ENCODE measurements at regions not wholly inside any gene's neighbourhood (a gene's known extent, or its start where the extent isn't known, plus 50 kb on each side); places are given as distances from the start of the nearest gene placed in this dataset.
A peak's percentile ranks its signal among the peaks of the same experiment; 100 is the strongest.

GRCh38 chr1:143691971-143692529, 279.7 kb downstream of the FAM72C start:
- no peak for TF ChIP-seq OSR1 (CRISPR knock-in tag; IDR thresholded peaks at IDR 0.05)
- TF ChIP-seq ISL1 (CRISPR knock-in tag; IDR thresholded peaks at IDR 0.05), result no peak
- no peak for TF ChIP-seq ZNF8 (CRISPR knock-in tag; IDR thresholded peaks at IDR 0.05)
- TF ChIP-seq TOX (CRISPR knock-in tag; IDR thresholded peaks at IDR 0.05; ENCODE audit: borderline replicate concordance), result no peak
- no peak for TF ChIP-seq CSRNP3 (CRISPR knock-in tag; IDR thresholded peaks at IDR 0.05)
- no peak for TF ChIP-seq ZC3H10 (CRISPR knock-in tag; IDR thresholded peaks at IDR 0.05)
- ATAC-seq, result peak; percentile 56

- TF ChIP-seq OSR1 (CRISPR knock-in tag; IDR thresholded peaks at IDR 0.05) (no peak), GLIS3 (CRISPR knock-in tag; IDR thresholded peaks at IDR 0.05) (no peak), SNAI2 (CRISPR knock-in tag; IDR thresholded peaks at IDR 0.05) (no peak), ZNF8 (CRISPR knock-in tag; IDR thresholded peaks at IDR 0.05) (no peak), CSDC2 (CRISPR knock-in tag; IDR thresholded peaks at IDR 0.05) (no peak), ZNF70 (CRISPR knock-in tag; IDR thresholded peaks at IDR 0.05) (no peak), ZNF565 (CRISPR knock-in tag; conservative IDR thresholded peaks at IDR 0.05; ENCODE audit: low read depth) (no peak), ISL1 (CRISPR knock-in tag; IDR thresholded peaks at IDR 0.05) (no peak), CSRNP3 (CRISPR knock-in tag; IDR thresholded peaks at IDR 0.05) (no peak), ZC3H10 (CRISPR knock-in tag; IDR thresholded peaks at IDR 0.05) (no peak), BACH2 (CRISPR knock-in tag; IDR thresholded peaks at IDR 0.05; ENCODE audit: borderline replicate concordance) (no peak), TCF4 (CRISPR knock-in tag; IDR thresholded peaks at IDR 0.05; ENCODE audit: borderline replicate concordance) (no peak), PPARA (CRISPR knock-in tag; IDR thresholded peaks at IDR 0.05; ENCODE audit: borderline replicate concordance) (no peak), ESRRG (CRISPR knock-in tag; IDR thresholded peaks at IDR 0.05) (no peak), ZFP30 (CRISPR knock-in tag; IDR thresholded peaks at IDR 0.05) (no peak)
- TF ChIP-seq, protein P1, sequence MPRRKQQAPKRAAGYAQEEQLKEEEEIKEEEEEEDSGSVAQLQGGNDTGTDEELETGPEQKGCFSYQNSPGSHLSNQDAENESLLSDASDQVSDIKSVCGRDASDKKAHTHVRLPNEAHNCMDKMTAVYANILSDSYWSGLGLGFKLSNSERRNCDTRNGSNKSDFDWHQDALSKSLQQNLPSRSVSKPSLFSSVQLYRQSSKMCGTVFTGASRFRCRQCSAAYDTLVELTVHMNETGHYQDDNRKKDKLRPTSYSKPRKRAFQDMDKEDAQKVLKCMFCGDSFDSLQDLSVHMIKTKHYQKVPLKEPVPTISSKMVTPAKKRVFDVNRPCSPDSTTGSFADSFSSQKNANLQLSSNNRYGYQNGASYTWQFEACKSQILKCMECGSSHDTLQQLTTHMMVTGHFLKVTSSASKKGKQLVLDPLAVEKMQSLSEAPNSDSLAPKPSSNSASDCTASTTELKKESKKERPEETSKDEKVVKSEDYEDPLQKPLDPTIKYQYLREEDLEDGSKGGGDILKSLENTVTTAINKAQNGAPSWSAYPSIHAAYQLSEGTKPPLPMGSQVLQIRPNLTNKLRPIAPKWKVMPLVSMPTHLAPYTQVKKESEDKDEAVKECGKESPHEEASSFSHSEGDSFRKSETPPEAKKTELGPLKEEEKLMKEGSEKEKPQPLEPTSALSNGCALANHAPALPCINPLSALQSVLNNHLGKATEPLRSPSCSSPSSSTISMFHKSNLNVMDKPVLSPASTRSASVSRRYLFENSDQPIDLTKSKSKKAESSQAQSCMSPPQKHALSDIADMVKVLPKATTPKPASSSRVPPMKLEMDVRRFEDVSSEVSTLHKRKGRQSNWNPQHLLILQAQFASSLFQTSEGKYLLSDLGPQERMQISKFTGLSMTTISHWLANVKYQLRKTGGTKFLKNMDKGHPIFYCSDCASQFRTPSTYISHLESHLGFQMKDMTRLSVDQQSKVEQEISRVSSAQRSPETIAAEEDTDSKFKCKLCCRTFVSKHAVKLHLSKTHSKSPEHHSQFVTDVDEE (CRISPR knock-in tag; IDR thresholded peaks at IDR 0.05), result no peak
- TF ChIP-seq, protein P2, sequence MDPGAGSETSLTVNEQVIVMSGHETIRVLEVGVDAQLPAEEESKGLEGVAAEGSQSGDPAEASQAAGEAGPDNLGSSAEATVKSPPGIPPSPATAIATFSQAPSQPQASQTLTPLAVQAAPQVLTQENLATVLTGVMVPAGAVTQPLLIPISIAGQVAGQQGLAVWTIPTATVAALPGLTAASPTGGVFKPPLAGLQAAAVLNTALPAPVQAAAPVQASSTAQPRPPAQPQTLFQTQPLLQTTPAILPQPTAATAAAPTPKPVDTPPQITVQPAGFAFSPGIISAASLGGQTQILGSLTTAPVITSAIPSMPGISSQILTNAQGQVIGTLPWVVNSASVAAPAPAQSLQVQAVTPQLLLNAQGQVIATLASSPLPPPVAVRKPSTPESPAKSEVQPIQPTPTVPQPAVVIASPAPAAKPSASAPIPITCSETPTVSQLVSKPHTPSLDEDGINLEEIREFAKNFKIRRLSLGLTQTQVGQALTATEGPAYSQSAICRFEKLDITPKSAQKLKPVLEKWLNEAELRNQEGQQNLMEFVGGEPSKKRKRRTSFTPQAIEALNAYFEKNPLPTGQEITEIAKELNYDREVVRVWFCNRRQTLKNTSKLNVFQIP (CRISPR knock-in tag; IDR thresholded peaks at IDR 0.05; ENCODE audit: borderline replicate concordance, low read depth), result no peak
- TF ChIP-seq, protein P3, sequence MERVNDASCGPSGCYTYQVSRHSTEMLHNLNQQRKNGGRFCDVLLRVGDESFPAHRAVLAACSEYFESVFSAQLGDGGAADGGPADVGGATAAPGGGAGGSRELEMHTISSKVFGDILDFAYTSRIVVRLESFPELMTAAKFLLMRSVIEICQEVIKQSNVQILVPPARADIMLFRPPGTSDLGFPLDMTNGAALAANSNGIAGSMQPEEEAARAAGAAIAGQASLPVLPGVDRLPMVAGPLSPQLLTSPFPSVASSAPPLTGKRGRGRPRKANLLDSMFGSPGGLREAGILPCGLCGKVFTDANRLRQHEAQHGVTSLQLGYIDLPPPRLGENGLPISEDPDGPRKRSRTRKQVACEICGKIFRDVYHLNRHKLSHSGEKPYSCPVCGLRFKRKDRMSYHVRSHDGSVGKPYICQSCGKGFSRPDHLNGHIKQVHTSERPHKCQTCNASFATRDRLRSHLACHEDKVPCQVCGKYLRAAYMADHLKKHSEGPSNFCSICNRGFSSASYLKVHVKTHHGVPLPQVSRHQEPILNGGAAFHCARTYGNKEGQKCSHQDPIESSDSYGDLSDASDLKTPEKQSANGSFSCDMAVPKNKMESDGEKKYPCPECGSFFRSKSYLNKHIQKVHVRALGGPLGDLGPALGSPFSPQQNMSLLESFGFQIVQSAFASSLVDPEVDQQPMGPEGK (CRISPR knock-in tag; IDR thresholded peaks at IDR 0.05; ENCODE audit: borderline replicate concordance), result no peak
- ATAC-seq, result peak; percentile 83
Measured at GRCh38 chr1:143691400-143691891, 280.3 kb downstream of the FAM72C start.

DNA sequence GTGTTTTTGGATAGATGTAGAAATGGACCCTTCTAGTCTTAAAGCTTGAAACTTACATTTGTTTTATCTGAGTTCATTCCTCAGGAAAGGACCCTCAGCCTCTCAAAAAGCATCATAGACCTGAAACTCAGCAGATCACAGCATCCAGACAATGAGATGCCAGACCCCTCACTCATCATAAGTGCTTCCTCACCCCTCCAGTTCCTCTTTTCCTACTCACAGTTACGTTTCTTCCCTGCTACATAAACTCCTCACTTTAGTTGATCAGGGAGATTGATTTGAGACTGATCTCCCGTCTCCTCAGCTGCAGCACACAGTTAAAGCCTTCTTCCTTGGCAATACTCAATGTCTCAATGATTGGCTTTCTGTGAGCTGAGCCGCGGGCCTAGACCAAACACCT, 282.0 kb downstream of the FAM72C start:
- no peak for ATAC-seq
- TF ChIP-seq ZFP30 (CRISPR knock-in tag; IDR thresholded peaks at IDR 0.05), result no peak
- TF ChIP-seq ZNF565 (CRISPR knock-in tag; conservative IDR thresholded peaks at IDR 0.05; ENCODE audit: low read depth), result no peak
- no peak for TF ChIP-seq GLIS3 (CRISPR knock-in tag; IDR thresholded peaks at IDR 0.05)
- TF ChIP-seq, protein P4, sequence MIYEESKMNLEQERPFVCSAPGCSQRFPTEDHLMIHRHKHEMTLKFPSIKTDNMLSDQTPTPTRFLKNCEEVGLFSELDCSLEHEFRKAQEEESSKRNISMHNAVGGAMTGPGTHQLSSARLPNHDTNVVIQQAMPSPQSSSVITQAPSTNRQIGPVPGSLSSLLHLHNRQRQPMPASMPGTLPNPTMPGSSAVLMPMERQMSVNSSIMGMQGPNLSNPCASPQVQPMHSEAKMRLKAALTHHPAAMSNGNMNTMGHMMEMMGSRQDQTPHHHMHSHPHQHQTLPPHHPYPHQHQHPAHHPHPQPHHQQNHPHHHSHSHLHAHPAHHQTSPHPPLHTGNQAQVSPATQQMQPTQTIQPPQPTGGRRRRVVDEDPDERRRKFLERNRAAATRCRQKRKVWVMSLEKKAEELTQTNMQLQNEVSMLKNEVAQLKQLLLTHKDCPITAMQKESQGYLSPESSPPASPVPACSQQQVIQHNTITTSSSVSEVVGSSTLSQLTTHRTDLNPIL (CRISPR knock-in tag; IDR thresholded peaks at IDR 0.05; ENCODE audit: low read depth), result no peak
- TF ChIP-seq ZNF70 (CRISPR knock-in tag; IDR thresholded peaks at IDR 0.05), result no peak
- no peak for TF ChIP-seq TCF4 (CRISPR knock-in tag; IDR thresholded peaks at IDR 0.05; ENCODE audit: borderline replicate concordance)
- TF ChIP-seq, protein P1 (CRISPR knock-in tag; IDR thresholded peaks at IDR 0.05), result no peak
- TF ChIP-seq CSDC2 (CRISPR knock-in tag; IDR thresholded peaks at IDR 0.05), result no peak
- TF ChIP-seq ZNF8 (CRISPR knock-in tag; IDR thresholded peaks at IDR 0.05), result no peak
- TF ChIP-seq ZFP3 (CRISPR knock-in tag; IDR thresholded peaks at IDR 0.05), result no peak
- TF ChIP-seq OSR1 (CRISPR knock-in tag; IDR thresholded peaks at IDR 0.05), result no peak
- no peak for TF ChIP-seq ZC3H10 (CRISPR knock-in tag; IDR thresholded peaks at IDR 0.05)
- no peak for TF ChIP-seq RARB (CRISPR knock-in tag; IDR thresholded peaks at IDR 0.05)
- no peak for TF ChIP-seq ARNTL (CRISPR knock-in tag; IDR thresholded peaks at IDR 0.05; ENCODE audit: borderline replicate concordance, low read depth)
- no peak for TF ChIP-seq PPARA (CRISPR knock-in tag; IDR thresholded peaks at IDR 0.05; ENCODE audit: borderline replicate concordance)
- TF ChIP-seq ESRRG (CRISPR knock-in tag; IDR thresholded peaks at IDR 0.05), result no peak

Data from SK-N-SH treated with all-trans-retinoic acid at 6 μM for 48 hours (cell line).